Dedifferentiated amniotic fluid mesenchymal stem cell (primary cell): ENCODE measurements at regions not wholly inside any gene's neighbourhood (a gene's known extent, or its start where the extent isn't known, plus 50 kb on each side); places are given as distances from the start of the nearest gene placed in this dataset.

Source experiments
- DNase-seq: peaks from one replicate; pipeline ENCODE4 v3.0.0-alpha.2; 2016; ENCODE audit errors: extremely low spot score

GRCh38 chr14:61893371-61893940 lies 131.2 kb downstream of the SNAPC1 start:
- DNase-seq, result no peak

- DNase-seq, result peak; percentile 77
These were observed 132.3 kb downstream of the SNAPC1 start for GRCh38 chr14:61894452-61895077.

- no peak for DNase-seq
These were observed 135.1 kb downstream of the SNAPC1 start for GRCh38 chr14:61897300-61897699.

GRCh38 chr14:61898568-61898967 lies 136.3 kb downstream of the SNAPC1 start:
- no peak for DNase-seq

GRCh38 chr14:61899497-61899896 lies 137.3 kb downstream of the SNAPC1 start:
- DNase-seq, result no peak

GRCh38 chr14:61904946-61905345 lies 142.7 kb downstream of the SNAPC1 start:
- no peak for DNase-seq

GRCh38 chr14:61911574-61911973 lies 149.4 kb downstream of the SNAPC1 start:
- DNase-seq, result no peak

GRCh38 chr14:61918998-61919397 lies 156.8 kb downstream of the SNAPC1 start:
- no peak for DNase-seq

GRCh38 chr14:61923348-61923747 lies 161.1 kb downstream of the SNAPC1 start:
- no peak for DNase-seq

GRCh38 chr14:61925043-61925442 lies 162.8 kb downstream of the SNAPC1 start:
- DNase-seq, result no peak

- no peak for DNase-seq
These were observed 163.7 kb downstream of the SNAPC1 start for GRCh38 chr14:61925732-61926435.

- DNase-seq, result peak; percentile 47
These were observed 164.8 kb downstream of the SNAPC1 start for GRCh38 chr14:61927060-61927459.

- peak; percentile 30 for DNase-seq
These were observed 165.3 kb downstream of the SNAPC1 start for GRCh38 chr14:61927520-61927919.

GRCh38 chr14:61928300-61928699 lies 166.1 kb downstream of the SNAPC1 start:
- no peak for DNase-seq

GRCh38 chr14:61928701-61929100 lies 166.5 kb downstream of the SNAPC1 start:
- DNase-seq, result no peak

- DNase-seq, result no peak
These were observed 167.4 kb downstream of the SNAPC1 start for GRCh38 chr14:61929651-61930050.

GRCh38 chr14:61930101-61930857 lies 168.1 kb downstream of the SNAPC1 start:
- DNase-seq, result no peak

GRCh38 chr14:61932974-61933373 lies 170.8 kb downstream of the SNAPC1 start:
- DNase-seq, result no peak

GRCh38 chr14:61934385-61934784 lies 172.2 kb downstream of the SNAPC1 start:
- DNase-seq, result peak; percentile 91

GRCh38 chr14:61939776-61940175 lies 177.6 kb downstream of the SNAPC1 start:
- DNase-seq, result no peak

- DNase-seq, result no peak
These were observed 178.6 kb downstream of the SNAPC1 start for GRCh38 chr14:61940666-61941420.
